ENCODE measurements at regions not wholly inside any gene's neighbourhood (a gene's known extent, or its start where the extent isn't known, plus 50 kb on each side); places are given as distances from the start of the nearest gene placed in this dataset.

DNA sequence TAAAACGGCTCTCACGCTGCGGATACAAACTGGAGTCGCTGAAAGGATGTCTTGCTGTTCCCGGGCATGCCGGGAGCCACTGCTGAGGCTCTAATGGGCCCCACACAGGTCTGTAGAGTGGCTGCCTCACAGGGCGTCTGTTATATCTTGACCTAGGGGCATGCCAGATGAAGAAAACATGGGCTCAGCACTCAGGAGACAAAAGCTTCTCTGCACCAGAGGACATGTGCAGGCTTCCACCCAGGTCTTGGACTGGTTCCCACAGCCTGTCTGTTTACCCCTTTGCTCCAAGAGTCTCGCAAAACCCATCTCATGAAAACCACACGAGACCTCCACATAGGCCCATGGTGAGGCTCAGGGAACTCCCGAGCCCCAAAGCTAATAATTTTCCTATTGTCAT lies 134.2 kb downstream of the RPS29 start:
- TF ChIP-seq YY1 (IDR thresholded peaks at IDR 0.05; ENCODE audit: insufficient read depth, insufficient read length), result no peak
- no peak for TF ChIP-seq SUZ12 (IDR thresholded peaks at IDR 0.05; ENCODE audit: extremely low read depth, insufficient read depth, insufficient read length)
- no peak for TF ChIP-seq ZNF274 (IDR thresholded peaks at IDR 0.05; ENCODE audit: low read depth, low read length)
- no peaks in the 10 kb centered on the region for H3K27me3 ChIP-seq (ENCODE audit: insufficient read depth, insufficient read length)

DNA sequence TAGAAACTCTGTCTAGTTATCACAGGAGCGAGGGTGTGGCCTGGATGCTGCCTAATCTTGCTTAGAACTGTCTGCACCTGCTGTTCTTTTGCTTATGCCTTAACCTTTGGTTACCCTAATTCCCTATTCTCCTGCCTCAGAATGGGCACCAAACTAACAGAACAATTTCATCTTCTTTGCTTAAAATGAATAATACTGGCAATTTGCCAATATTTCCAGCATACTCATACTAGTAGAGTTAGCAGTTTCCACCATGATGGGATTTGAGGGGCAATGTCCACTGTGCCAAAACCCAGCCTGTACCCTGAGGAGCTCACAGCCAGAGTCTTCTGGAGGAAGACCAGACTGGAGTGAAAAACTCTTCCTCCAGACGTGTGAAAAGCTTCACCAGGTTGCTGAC lies 136.4 kb downstream of the RPS29 start:
- TF ChIP-seq YY1 (IDR thresholded peaks at IDR 0.05; ENCODE audit: insufficient read depth, insufficient read length), result no peak
- no peak for TF ChIP-seq ZNF274 (IDR thresholded peaks at IDR 0.05; ENCODE audit: low read depth, low read length)
- TF ChIP-seq SUZ12 (IDR thresholded peaks at IDR 0.05; ENCODE audit: extremely low read depth, insufficient read depth, insufficient read length), result no peak
- Histone ChIP-seq H3K9me3 (ENCODE audit: insufficient read depth, low read length) (peaks cover 17% of the 10 kb centered on the region), H3K4me1 (ENCODE audit: insufficient read depth, insufficient read length) (no peaks in the 10 kb centered on the region), H3K36me3 (ENCODE audit: insufficient read depth, insufficient read length, low read length) (no peaks in the 10 kb centered on the region), H3K27me3 (ENCODE audit: insufficient read depth, insufficient read length) (no peaks in the 10 kb centered on the region), H3K4me3 (ENCODE audit: insufficient read length, low read depth) (no peak overlapping the region), H3K9ac (ENCODE audit: insufficient read length, low read depth) (no peak overlapping the region)
- no peak for DNase-seq (ENCODE audit: low read depth, low spot score)

More for the DNA sequence above, 134.2 kb downstream of the RPS29 start:
- H3K4me1 ChIP-seq (ENCODE audit: insufficient read depth, insufficient read length), result no peaks in the 10 kb centered on the region
- H3K9ac ChIP-seq (ENCODE audit: insufficient read length, low read depth), result no peak overlapping the region
- H3K9me3 ChIP-seq (ENCODE audit: insufficient read depth, low read length), result peaks cover 17% of the 10 kb centered on the region
- no peaks in the 10 kb centered on the region for H3K36me3 ChIP-seq (ENCODE audit: insufficient read depth, insufficient read length, low read length)
- DNase-seq (ENCODE audit: low read depth, low spot score), result no peak
- H3K4me3 ChIP-seq (ENCODE audit: insufficient read length, low read depth), result no peak overlapping the region

DNA sequence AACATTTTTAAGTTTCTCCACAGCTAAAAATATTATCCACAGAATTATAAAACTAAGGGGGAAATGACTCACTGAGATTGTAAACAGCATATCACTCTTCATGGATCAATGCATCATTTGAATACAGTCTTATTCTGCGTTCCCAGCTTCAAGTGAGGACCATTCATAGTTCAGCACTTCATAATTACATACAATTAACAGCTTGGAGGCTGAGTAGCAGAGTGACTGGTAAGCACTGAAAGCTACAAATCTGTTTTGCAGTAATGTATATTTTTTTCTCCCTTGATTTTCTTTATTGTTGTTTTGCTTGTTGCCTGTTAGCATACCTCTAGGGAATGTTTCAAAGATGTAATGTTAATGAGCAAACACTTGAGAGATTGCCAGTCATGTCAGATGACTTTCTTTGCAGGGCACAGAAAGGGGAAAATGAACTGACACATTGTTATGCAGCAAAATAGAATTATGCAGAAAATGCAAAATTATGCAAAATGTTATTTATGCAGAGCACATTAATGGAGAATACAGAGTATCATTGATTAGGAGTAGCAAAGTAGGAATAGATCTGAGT lies 138.6 kb downstream of the RPS29 start:
- TF ChIP-seq YY1 (IDR thresholded peaks at IDR 0.05; ENCODE audit: insufficient read depth, insufficient read length) (no peak), ZNF274 (IDR thresholded peaks at IDR 0.05; ENCODE audit: low read depth, low read length) (no peak), SUZ12 (IDR thresholded peaks at IDR 0.05; ENCODE audit: extremely low read depth, insufficient read depth, insufficient read length) (no peak)
- no peaks in the 10 kb centered on the region for H3K27me3 ChIP-seq (ENCODE audit: insufficient read depth, insufficient read length)
- no peak for DNase-seq (ENCODE audit: low read depth, low spot score)
- H3K4me1 ChIP-seq (ENCODE audit: insufficient read depth, insufficient read length), result no peaks in the 10 kb centered on the region
- no peak overlapping the region for H3K9ac ChIP-seq (ENCODE audit: insufficient read length, low read depth)
- H3K36me3 ChIP-seq (ENCODE audit: insufficient read depth, insufficient read length, low read length), result no peaks in the 10 kb centered on the region
- H3K9me3 ChIP-seq (ENCODE audit: insufficient read depth, low read length), result peaks cover 17% of the 10 kb centered on the region
- H3K4me3 ChIP-seq (ENCODE audit: insufficient read length, low read depth), result no peak overlapping the region

DNA sequence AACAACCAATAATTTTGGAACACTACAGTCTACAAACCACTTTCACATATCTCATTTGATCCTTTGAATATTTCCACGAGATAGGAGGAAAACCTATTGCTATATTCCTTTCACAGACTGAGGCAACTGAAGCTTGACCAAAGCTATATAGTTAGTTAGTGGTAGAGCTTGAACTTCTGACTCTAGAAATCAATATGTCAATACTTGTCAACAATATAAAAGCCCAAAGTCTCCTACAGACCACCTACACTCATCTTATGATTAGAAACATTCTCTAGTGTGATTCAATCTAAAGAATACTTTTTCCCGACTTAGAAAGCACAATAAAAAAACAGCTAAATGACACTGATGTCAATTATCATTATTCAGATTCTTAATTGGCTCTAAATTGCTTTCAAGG lies 139.4 kb downstream of the RPS29 start:
- Histone ChIP-seq H3K9me3 (ENCODE audit: insufficient read depth, low read length) (peaks cover 17% of the 10 kb centered on the region), H3K4me1 (ENCODE audit: insufficient read depth, insufficient read length) (no peaks in the 10 kb centered on the region)
- TF ChIP-seq SUZ12 (IDR thresholded peaks at IDR 0.05; ENCODE audit: extremely low read depth, insufficient read depth, insufficient read length), result no peak
- TF ChIP-seq YY1 (IDR thresholded peaks at IDR 0.05; ENCODE audit: insufficient read depth, insufficient read length), result no peak
- TF ChIP-seq ZNF274 (IDR thresholded peaks at IDR 0.05; ENCODE audit: low read depth, low read length), result no peak

DNA sequence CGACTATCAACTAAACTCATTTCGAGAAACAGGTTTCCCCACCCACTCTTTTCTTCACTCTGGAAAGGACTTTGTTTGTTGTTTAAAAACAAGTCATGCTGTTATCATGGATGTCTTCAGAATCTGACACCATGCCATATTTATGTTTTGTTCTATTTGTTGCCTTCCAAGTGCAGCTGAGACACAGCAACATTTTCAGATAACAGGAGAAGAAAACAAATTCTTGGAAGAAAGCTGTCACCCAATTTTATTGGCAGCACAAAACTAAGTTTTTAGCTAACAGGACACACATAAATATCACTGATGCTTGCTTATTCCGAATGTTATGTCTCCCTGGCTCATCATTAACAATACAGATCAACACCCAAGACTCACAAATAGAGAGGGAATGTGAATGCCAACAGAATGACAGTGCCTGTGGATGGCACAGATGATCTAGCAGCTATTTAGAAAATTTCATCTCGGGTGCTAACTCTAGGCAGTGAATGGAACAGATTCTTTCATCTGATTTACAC lies 147.9 kb downstream of the RPS29 start:
- DNase-seq (ENCODE audit: low read depth, low spot score), result no peak
- no peak for TF ChIP-seq YY1 (IDR thresholded peaks at IDR 0.05; ENCODE audit: insufficient read depth, insufficient read length)
- TF ChIP-seq SUZ12 (IDR thresholded peaks at IDR 0.05; ENCODE audit: extremely low read depth, insufficient read depth, insufficient read length), result no peak
- TF ChIP-seq ZNF274 (IDR thresholded peaks at IDR 0.05; ENCODE audit: low read depth, low read length), result no peak
- Histone ChIP-seq H3K9ac (ENCODE audit: insufficient read length, low read depth) (no peak overlapping the region), H3K27me3 (ENCODE audit: insufficient read depth, insufficient read length) (no peaks in the 10 kb centered on the region), H3K4me1 (ENCODE audit: insufficient read depth, insufficient read length) (no peaks in the 10 kb centered on the region), H3K36me3 (ENCODE audit: insufficient read depth, insufficient read length, low read length) (no peaks in the 10 kb centered on the region), H3K9me3 (ENCODE audit: insufficient read depth, low read length) (no peaks in the 10 kb centered on the region), H3K4me3 (ENCODE audit: insufficient read length, low read depth) (no peak overlapping the region)

More for the DNA sequence above, 139.4 kb downstream of the RPS29 start:
- Histone ChIP-seq H3K36me3 (ENCODE audit: insufficient read depth, insufficient read length, low read length) (no peaks in the 10 kb centered on the region), H3K9ac (ENCODE audit: insufficient read length, low read depth) (no peak overlapping the region), H3K27me3 (ENCODE audit: insufficient read depth, insufficient read length) (no peaks in the 10 kb centered on the region), H3K4me3 (ENCODE audit: insufficient read length, low read depth) (no peak overlapping the region)
- DNase-seq (ENCODE audit: low read depth, low spot score), result no peak

DNA sequence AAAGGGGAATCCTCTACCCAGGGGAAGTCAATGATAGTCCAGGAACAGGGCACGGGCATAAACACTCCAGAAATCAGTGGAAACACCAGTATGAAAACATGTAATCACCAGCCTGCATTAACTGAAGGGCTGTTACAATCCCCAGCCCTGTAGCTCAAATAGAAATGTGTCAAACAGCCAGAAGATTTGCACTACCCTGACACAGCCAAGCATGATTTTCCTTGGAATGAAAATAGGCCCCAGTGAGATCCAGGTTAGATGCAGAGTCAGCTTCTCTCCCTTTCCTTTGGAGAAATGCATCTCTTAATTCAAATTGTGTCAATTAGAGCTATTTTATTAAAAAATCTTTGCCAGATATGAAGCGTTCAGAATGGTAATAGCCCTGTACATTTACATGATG lies 158.1 kb downstream of the RPS29 start:
- H3K4me3 ChIP-seq (ENCODE audit: insufficient read length, low read depth), result no peak overlapping the region
- H3K9me3 ChIP-seq (ENCODE audit: insufficient read depth, low read length), result no peaks in the 10 kb centered on the region
- H3K9ac ChIP-seq (ENCODE audit: insufficient read length, low read depth), result no peak overlapping the region
- TF ChIP-seq YY1 (IDR thresholded peaks at IDR 0.05; ENCODE audit: insufficient read depth, insufficient read length), result no peak
- no peak for TF ChIP-seq SUZ12 (IDR thresholded peaks at IDR 0.05; ENCODE audit: extremely low read depth, insufficient read depth, insufficient read length)
- no peak for TF ChIP-seq ZNF274 (IDR thresholded peaks at IDR 0.05; ENCODE audit: low read depth, low read length)
- H3K4me1 ChIP-seq (ENCODE audit: insufficient read depth, insufficient read length), result no peaks in the 10 kb centered on the region
- no peaks in the 10 kb centered on the region for H3K36me3 ChIP-seq (ENCODE audit: insufficient read depth, insufficient read length, low read length)
- H3K27me3 ChIP-seq (ENCODE audit: insufficient read depth, insufficient read length), result no peaks in the 10 kb centered on the region
- no peak for DNase-seq (ENCODE audit: low read depth, low spot score)

DNA sequence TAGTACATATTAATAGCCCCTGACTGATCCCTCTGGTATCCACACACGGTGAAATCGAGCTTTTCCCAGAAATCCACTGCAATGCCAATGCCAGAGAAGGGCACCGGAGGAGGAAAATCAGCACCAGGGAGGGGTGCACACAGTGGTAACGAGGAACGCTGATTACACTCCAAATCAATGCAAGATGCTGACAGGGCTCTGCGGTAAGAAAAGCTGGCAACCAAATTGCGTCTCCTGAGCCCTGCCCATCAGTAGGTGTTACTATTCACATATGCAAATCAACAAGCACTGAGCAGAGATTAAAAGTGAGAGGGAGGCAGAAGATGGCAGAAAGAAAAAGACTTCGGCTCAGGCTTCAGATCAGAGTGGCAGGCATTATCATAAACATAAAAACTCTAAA lies 159.1 kb downstream of the RPS29 start:
- TF ChIP-seq ZNF274 (IDR thresholded peaks at IDR 0.05; ENCODE audit: low read depth, low read length) (no peak), YY1 (IDR thresholded peaks at IDR 0.05; ENCODE audit: insufficient read depth, insufficient read length) (no peak), SUZ12 (IDR thresholded peaks at IDR 0.05; ENCODE audit: extremely low read depth, insufficient read depth, insufficient read length) (no peak)
- no peaks in the 10 kb centered on the region for H3K9me3 ChIP-seq (ENCODE audit: insufficient read depth, low read length)
- no peaks in the 10 kb centered on the region for H3K4me1 ChIP-seq (ENCODE audit: insufficient read depth, insufficient read length)
- no peak overlapping the region for H3K9ac ChIP-seq (ENCODE audit: insufficient read length, low read depth)
- no peak for DNase-seq (ENCODE audit: low read depth, low spot score)
- H3K4me3 ChIP-seq (ENCODE audit: insufficient read length, low read depth), result no peak overlapping the region
- H3K27me3 ChIP-seq (ENCODE audit: insufficient read depth, insufficient read length), result no peaks in the 10 kb centered on the region
- no peaks in the 10 kb centered on the region for H3K36me3 ChIP-seq (ENCODE audit: insufficient read depth, insufficient read length, low read length)
